NT2/D1 (cell line): ENCODE measurements at regions not wholly inside any gene's neighbourhood (a gene's known extent, or its start where the extent isn't known, plus 50 kb on each side); places are given as distances from the start of the nearest gene placed in this dataset.

ENCODE experiments used
- SUZ12 ChIP-seq: IDR thresholded peaks from 2 replicates; pipeline ENCODE4 v1.6.1; 2011; ENCODE audit not compliant: insufficient read length, insufficient read depth; ENCODE audit errors: extremely low read depth
- YY1 ChIP-seq: IDR thresholded peaks from 2 replicates; pipeline ENCODE4 v1.6.1; 2011; ENCODE audit not compliant: insufficient read length, insufficient read depth
- ZNF274 ChIP-seq: IDR thresholded peaks from 2 replicates; pipeline ENCODE4 v1.6.1; 2011; ENCODE audit warnings: mild to moderate bottlenecking, low read depth, low read length

GRCh38 chr11:122202161-122202950 lies 86.3 kb upstream of the BLID start:
- TF ChIP-seq ZNF274 (no peak), YY1 (no peak), SUZ12 (no peak)
